Fibroblast of the aortic adventitia (primary cell): ENCODE measurements at regions not wholly inside any gene's neighbourhood (a gene's known extent, or its start where the extent isn't known, plus 50 kb on each side); places are given as distances from the start of the nearest gene placed in this dataset.

Experiments used
- DNase-seq: peaks from one replicate; pipeline ENCODE4 v3.0.0-alpha.2; 2010; ENCODE audit warnings: low read depth
- H3K4me3 ChIP-seq: 2 replicates; pipeline ENCODE4 v1.5.1; 2011; ENCODE audit warnings: low read depth, mild to moderate bottlenecking, control low read depth, low read length, moderate library complexity
- TF ChIP-seq, protein P1 (sequence below): IDR thresholded peaks from 2 replicates; pipeline ENCODE4 v1.5.1; 2011; ENCODE audit warnings: mild to moderate bottlenecking, low read length, control low read depth, inconsistent platforms; ENCODE audit not compliant: insufficient read depth

DNA sequence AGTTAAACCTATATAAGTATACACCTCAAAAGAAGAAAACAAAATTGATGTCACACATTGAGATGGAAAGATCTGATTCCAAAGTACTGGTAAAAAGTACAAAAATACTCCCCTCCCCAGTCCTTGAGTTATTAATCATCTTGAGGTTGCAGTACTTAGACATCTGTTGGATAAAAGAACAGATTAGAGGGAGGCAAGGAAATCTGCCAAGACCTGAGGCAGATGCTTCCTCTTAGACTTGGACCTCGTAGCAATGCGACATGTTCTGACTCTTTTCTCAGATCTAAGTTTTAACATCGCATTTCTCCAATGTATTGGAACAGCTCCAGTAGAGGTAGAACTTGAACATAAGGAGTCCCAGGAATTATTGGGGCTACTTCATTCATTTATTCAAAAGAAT is 187.9 kb upstream of the GRIN2B start:
- TF ChIP-seq, protein P1, sequence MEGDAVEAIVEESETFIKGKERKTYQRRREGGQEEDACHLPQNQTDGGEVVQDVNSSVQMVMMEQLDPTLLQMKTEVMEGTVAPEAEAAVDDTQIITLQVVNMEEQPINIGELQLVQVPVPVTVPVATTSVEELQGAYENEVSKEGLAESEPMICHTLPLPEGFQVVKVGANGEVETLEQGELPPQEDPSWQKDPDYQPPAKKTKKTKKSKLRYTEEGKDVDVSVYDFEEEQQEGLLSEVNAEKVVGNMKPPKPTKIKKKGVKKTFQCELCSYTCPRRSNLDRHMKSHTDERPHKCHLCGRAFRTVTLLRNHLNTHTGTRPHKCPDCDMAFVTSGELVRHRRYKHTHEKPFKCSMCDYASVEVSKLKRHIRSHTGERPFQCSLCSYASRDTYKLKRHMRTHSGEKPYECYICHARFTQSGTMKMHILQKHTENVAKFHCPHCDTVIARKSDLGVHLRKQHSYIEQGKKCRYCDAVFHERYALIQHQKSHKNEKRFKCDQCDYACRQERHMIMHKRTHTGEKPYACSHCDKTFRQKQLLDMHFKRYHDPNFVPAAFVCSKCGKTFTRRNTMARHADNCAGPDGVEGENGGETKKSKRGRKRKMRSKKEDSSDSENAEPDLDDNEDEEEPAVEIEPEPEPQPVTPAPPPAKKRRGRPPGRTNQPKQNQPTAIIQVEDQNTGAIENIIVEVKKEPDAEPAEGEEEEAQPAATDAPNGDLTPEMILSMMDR: no peak
- H3K4me3 ChIP-seq: no peak overlapping the region
- DNase-seq: no peak

DNA sequence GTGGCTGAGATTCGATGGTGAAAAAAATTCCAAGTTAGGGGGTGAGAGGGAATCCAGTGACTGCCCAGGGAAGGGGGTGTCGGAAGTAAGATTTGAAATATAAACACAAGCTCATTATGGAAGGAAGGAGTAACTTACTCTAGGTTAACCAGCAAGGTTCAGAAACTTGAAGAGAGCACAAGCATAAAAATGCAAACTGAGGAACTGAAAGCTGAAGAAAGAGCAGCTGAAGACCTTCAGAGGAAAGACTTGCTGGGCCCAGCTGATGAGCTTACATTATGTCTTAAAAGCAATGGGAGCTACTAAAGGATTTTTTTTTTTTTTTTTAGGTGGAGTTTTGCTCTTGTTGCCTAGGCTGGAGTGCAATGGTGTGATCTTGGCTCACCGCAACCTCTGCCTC is 189.7 kb upstream of the GRIN2B start:
- no peak overlapping the region for H3K4me3 ChIP-seq
- TF ChIP-seq, protein P1: no peak
- DNase-seq: no peak

DNA sequence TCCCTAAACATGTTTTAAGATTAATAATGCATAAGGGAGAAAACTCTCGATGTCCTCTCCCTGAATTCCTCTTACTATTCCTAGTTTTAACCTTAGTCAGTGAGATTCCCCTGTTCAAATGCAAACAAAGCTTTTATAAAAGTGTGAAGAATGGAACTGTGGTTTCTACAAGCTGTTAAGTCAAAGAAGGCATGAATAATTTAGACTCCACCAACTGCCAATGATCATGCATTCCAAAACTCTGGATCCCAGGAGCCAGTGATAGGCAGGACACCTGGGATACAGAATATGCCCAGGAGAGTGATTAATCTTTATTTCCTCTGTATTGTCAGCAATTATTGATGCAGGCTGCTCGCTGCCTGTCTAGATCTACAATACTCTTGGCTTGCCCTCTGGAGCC is 190.3 kb upstream of the ATF7IP start:
- TF ChIP-seq, protein P1: no peak
- H3K4me3 ChIP-seq: no peak overlapping the region
- DNase-seq: no peak

DNA sequence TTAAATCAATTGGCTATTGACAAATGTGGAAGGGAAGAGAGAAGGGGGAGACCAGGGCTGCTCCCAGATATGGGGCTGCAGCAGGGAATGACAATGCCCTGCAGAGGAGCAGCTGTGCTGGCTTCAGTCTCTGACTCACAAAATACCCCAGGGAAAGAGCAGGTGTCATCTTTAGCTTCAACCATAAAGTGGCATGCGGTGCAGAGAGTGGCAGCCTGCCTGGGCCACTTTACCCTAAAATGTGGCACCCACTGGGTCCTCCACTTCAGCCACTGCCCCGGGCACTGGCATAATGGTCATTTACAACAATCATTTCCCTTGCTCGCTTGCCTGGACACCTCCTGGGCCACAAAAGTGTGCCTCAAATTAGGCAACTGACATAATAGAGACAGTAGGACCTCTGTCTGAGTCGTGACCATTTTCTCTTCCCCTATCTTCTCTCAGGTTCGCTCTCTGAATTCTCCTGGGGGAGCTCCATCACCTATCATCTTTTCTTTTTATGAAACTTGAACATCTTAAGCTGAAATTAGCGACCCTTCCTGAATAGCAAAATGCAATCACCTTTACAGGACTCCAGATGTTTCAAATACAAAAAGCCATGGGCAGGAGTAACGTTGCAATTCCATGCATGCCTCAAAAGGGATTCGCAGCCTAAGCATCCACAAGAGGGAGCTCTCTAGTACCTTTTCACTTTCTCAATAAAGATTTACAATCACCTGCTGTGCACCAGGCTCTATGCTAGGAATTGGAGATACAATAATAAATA is 179.9 kb upstream of the ATF7IP start:
- TF ChIP-seq, protein P1: peak; percentile 76
- H3K4me3 ChIP-seq: no peak overlapping the region
- peak; percentile 51 for DNase-seq

DNA sequence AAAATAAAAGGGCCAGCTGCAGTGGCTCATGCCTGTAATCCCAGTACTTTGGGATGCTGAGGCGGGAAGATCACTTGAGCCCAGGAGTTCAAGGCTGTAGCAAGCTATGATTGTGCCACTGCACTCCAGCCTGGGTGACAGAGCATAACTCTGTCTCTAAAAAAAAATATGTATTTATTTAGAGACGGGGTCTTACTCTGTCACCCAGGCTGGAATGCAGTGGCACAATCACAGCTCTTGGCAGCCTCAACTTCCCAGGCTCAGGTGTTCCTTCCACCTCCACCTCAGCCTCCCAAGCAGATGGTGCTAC is 179.3 kb upstream of the ATF7IP start:
- TF ChIP-seq, protein P1: no peak
- no peak for DNase-seq
- no peak overlapping the region for H3K4me3 ChIP-seq

DNA sequence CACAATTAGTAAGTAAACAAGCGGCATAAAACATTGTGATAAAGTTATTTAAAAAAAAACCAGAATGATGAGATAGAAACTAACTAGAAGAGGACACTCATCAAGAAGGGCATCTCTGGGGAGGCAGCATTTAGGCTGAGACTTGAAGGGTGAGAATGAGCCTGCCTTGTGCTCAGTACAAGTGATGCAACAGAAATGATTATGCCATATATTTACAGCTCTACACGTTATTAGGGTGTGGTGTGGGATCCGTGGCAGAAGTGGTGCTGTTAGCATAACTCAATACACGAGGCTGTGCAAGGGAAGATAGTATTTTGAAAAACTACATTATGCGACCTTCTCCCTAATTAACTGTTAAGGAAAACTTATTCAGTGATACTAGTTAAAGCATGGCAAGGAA is 178.5 kb upstream of the ATF7IP start:
- no peak overlapping the region for H3K4me3 ChIP-seq
- TF ChIP-seq, protein P1: no peak
- DNase-seq: no peak

DNA sequence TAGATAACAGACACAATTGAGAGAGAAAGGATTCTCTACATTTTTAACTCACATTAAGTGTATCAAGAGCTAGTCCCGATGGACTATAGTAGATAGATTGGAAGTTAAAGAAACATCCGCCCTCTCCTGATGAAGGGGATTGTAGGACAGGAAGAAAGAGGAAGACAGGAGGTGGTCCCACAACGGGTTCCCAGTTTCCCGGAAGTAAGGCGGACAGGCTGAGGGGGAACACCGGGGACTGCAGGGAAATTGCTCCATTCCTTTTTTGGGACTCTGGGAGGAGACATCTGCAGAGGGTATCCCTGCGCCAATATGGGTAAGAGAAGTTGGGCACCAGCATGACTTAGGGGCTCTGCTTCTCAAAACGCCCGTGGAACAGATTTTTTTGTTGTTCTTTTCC is 177.5 kb upstream of the ATF7IP start:
- no peak for DNase-seq
- TF ChIP-seq, protein P1: no peak
- H3K4me3 ChIP-seq: no peak overlapping the region
